Transverse colon (tissue), 4 donors: ENCODE measurements at regions not wholly inside any gene's neighbourhood (a gene's known extent, or its start where the extent isn't known, plus 50 kb on each side); places are given as distances from the start of the nearest gene placed in this dataset.

Experiments
- DNase-seq: peaks from one replicate; pipeline ENCODE4 v3.0.0-alpha.2; 2019
- H3K27ac ChIP-seq, 4 donors: fragments of 200-600 bp; sonication (generic); 2 replicates each; pipeline ENCODE4 v1.5.1; 2016 to 2018; ENCODE audit warnings: inconsistent platforms in 4 of 4
- H3K27me3 ChIP-seq: fragments of 200-600 bp; sonication (generic); 2 replicates; pipeline ENCODE4 v1.5.1; 2017; ENCODE audit warnings: inconsistent platforms
- H3K36me3 ChIP-seq, 4 donors: fragments of 200-600 bp; sonication (generic); 2 replicates each; pipeline ENCODE4 v1.5.1; 2017 to 2019; ENCODE audit warnings: inconsistent platforms in 4 of 4
- H3K4me1 ChIP-seq, 4 donors: fragments of 200-600 bp; sonication (generic); 2 replicates each; pipeline ENCODE4 v1.5.1; 2017 to 2020; ENCODE audit warnings: inconsistent platforms in 4 of 4
- H3K4me3 ChIP-seq, 4 donors: fragments of 200-600 bp; sonication (generic); 1 replicate in 1 of 4; 2 replicates in 3 of 4; pipeline versions ENCODE4 v1.5.1 to v1.6.1; 2017 to 2019; ENCODE audit warnings: inconsistent platforms in 4 of 4
- H3K9me3 ChIP-seq, 2 donors: fragments of 200-600 bp; sonication (generic); 2 replicates each; pipeline ENCODE4 v1.5.1; 2017 to 2019; ENCODE audit warnings: inconsistent platforms in 2 of 2
- EP300 ChIP-seq: sonication (generic); formaldehyde crosslinking; IDR thresholded peaks from one replicate; pipeline ENCODE4 v1.6.1; 2017; ENCODE audit warnings: antibody characterized with exemption, low read depth
- POLR2A ChIP-seq: fragments of 450-650 bp; IDR thresholded peaks from one replicate; pipeline ENCODE4 v1.6.1; 2016; ENCODE audit warnings: antibody characterized with exemption, mild to moderate bottlenecking, moderate library complexity
- POLR2AphosphoS5 ChIP-seq, 3 donors: sonication (generic); formaldehyde crosslinking; IDR thresholded peaks; one replicate each; pipeline ENCODE4 v1.6.1; 2016; ENCODE audit warnings: antibody characterized with exemption in 3 of 3
- WGBS, 2 donors: methylation state at CpG; one replicate each; pipeline ENCODE4 v1.1.5; 2018; ENCODE audit warnings: low coverage in 1 of 2; 5-methylcytosine and 5-hydroxymethylcytosine counted together
- in situ Hi-C, 4 donors: fragments of 200-750 bp; cut with MboI; loops; one replicate each; pipeline versions ENCODE4 v1.15.0 to v1.15.1; 2017; ENCODE audit warnings: low sequenced_read_pairs in 3 of 4, low pct_ligation_motif_present in 1 of 4, low pct_unique_long_range_greater_than_20kb in 1 of 4
- intact Hi-C: fragments of 100-400 bp; cut with DNase I; formaldehyde crosslinking; loops from one replicate; pipeline ENCODE4 v1.15.1; 2023; ENCODE audit warnings: low total_unique reads
- TF ChIP-seq, protein P1 (sequence below), 5 experiments: fragments of 200-600 bp in 3 of 5; fragments of 450-650 bp in 2 of 5; sonication (generic) in 3 of 5; IDR thresholded peaks; 1 replicate in 2 of 5; 2 replicates in 3 of 5; pipeline ENCODE4 v1.5.1; 2016 to 2017; ENCODE audit warnings: antibody characterized with exemption in 5 of 5, inconsistent platforms in 3 of 5, mild to moderate bottlenecking in 2 of 5, moderate library complexity in 1 of 5

DNA sequence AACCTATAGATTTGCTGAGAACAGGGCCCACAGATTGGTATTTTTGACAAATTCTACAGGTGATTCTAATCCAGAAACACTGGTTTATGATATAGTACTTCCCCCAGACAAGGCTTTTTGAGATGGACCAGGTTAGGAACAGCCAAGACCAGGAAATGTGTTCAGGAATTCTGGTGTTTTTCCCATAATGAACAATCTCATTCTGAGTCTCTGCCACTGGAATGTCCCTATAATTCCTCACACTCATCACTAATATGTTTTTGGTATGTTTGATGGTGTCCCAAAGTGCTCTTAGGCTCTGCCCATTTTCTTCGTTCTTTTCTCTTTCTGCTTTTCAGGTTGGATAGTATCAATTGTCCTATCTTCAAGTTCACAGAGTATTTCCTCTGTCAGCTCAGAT lies 107.2 kb upstream of the IGFBP3 start:
- H3K4me1 ChIP-seq: no peaks in the 10 kb centered on the region
- in situ Hi-C loops: no loop called here
- H3K4me3 ChIP-seq: no peak overlapping the region
- WGBS, 2 donors: 93 to 100% methylated on average over 1 of the region's 1 CpG
- intact Hi-C loops: no loop called here
- no peak overlapping the region for H3K27ac ChIP-seq
- no peaks in the 10 kb centered on the region for H3K9me3 ChIP-seq
- H3K27me3 ChIP-seq: no peaks in the 10 kb centered on the region
- DNase-seq: no peak
- H3K36me3 ChIP-seq: no peaks in the 10 kb centered on the region
- TF ChIP-seq EP300: no peak
- no peak for TF ChIP-seq POLR2AphosphoS5 (IDR thresholded peaks at IDR 0.05)
- TF ChIP-seq POLR2A: no peak
- TF ChIP-seq, protein P1, sequence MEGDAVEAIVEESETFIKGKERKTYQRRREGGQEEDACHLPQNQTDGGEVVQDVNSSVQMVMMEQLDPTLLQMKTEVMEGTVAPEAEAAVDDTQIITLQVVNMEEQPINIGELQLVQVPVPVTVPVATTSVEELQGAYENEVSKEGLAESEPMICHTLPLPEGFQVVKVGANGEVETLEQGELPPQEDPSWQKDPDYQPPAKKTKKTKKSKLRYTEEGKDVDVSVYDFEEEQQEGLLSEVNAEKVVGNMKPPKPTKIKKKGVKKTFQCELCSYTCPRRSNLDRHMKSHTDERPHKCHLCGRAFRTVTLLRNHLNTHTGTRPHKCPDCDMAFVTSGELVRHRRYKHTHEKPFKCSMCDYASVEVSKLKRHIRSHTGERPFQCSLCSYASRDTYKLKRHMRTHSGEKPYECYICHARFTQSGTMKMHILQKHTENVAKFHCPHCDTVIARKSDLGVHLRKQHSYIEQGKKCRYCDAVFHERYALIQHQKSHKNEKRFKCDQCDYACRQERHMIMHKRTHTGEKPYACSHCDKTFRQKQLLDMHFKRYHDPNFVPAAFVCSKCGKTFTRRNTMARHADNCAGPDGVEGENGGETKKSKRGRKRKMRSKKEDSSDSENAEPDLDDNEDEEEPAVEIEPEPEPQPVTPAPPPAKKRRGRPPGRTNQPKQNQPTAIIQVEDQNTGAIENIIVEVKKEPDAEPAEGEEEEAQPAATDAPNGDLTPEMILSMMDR (IDR thresholded peaks at IDR 0.05): no peak

DNA sequence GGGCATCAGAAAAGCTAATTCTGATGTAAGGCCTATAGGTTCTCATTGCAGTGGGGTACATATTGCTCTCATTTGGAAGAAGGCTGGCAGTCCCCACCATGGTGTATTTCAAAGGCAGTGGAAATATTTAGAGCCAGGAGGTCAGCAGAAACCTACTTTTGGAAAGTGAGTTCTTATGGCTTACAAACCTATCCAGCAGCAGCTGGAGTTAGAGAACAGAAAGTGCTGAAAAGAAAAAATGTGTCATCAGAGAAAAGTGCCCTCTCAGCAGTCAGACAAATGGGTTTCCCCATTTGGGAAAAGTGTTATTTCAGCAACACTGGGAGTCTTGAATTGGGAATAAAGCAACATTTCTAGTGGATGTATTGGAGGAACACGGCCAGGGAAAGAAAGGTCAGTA lies 105.7 kb upstream of the IGFBP3 start:
- in situ Hi-C loops: no loop called here
- intact Hi-C loops: no loop called here
- H3K4me3 ChIP-seq: no peak overlapping the region
- H3K9me3 ChIP-seq: no peaks in the 10 kb centered on the region
- no peak for DNase-seq
- 78 to 89% methylated on average over 1 of the region's 1 CpG for WGBS, 2 donors
- H3K4me1 ChIP-seq: no peaks in the 10 kb centered on the region
- no peaks in the 10 kb centered on the region for H3K36me3 ChIP-seq
- H3K27me3 ChIP-seq: no peaks in the 10 kb centered on the region
- no peak overlapping the region for H3K27ac ChIP-seq
- TF ChIP-seq, protein P1 (IDR thresholded peaks at IDR 0.05): no peak
- no peak for TF ChIP-seq EP300
- no peak for TF ChIP-seq POLR2A
- TF ChIP-seq POLR2AphosphoS5 (IDR thresholded peaks at IDR 0.05): no peak

DNA sequence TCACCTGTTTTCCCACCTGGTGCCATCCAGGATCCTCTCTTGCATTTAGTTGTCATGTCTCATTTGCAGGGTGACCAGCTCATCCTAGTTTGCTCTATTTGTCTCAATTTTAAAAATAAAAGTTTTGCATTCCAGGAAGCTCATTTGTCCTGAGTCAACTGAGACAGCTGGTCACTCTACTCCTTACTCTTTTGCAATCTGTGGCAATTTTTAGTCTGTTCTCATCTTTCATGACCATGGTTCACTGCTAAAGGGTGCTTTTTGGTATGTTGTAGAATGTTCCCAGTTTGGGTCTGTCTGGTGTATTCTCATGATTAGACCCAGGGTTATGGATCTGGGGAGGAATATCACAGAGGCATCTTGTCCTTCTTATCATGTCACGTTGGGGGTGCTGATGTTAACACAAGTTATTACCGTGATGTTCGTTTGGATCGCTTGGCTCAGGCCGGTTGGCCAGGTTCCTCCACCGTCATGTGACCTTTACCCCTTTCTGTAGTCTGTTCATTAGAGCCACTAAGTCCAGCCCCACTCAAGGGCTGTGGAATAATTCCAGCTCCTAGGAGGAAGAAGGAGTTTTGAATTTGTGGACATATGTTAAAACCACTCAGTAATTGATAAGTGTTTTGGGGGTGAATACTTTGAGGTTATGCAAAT lies 103.3 kb upstream of the IGFBP3 start:
- TF ChIP-seq, protein P1 (IDR thresholded peaks at IDR 0.05): no peak
- TF ChIP-seq POLR2A (no peak), POLR2AphosphoS5 (IDR thresholded peaks at IDR 0.05) (no peak), EP300 (no peak)
- H3K4me3 ChIP-seq: no peak overlapping the region
- no peaks in the 10 kb centered on the region for H3K9me3 ChIP-seq
- H3K27me3 ChIP-seq: no peaks in the 10 kb centered on the region
- DNase-seq: no peak
- no peak overlapping the region for H3K27ac ChIP-seq
- WGBS, 2 donors: 76% methylated on average over 6 of the region's 6 CpGs; no CpG with 5 or more reads in 1 of the 2 donors
- H3K36me3 ChIP-seq: no peaks in the 10 kb centered on the region
- intact Hi-C loops (no loop called here), in situ Hi-C loops (no loop called here)
- no peaks in the 10 kb centered on the region for H3K4me1 ChIP-seq

DNA sequence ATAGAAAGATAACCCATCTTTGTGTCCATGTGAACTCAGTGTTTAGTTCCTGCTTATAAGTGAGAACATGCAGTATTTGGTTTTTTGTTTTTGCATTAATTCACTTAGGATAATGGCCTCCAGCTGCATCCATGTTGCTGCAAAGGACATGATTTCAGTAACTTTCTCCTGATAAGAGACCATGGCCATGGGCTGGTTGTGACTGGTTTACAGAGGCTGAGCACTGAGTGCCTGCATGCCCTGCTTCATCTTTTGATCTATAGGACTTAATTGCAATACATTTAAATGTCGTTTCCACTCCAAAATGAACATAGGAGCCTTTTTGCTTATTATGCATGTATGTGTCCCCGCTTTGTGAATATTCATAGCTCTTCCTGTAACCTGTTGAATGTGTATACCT lies 101.3 kb upstream of the IGFBP3 start:
- H3K27ac ChIP-seq: no peak overlapping the region
- no peaks in the 10 kb centered on the region for H3K9me3 ChIP-seq
- TF ChIP-seq POLR2AphosphoS5 (IDR thresholded peaks at IDR 0.05) (no peak), EP300 (no peak), POLR2A (no peak)
- TF ChIP-seq, protein P1 (IDR thresholded peaks at IDR 0.05): no peak
- intact Hi-C loops: no loop called here
- H3K36me3 ChIP-seq: no peaks in the 10 kb centered on the region
- no peaks in the 10 kb centered on the region for H3K27me3 ChIP-seq
- no peak for DNase-seq
- in situ Hi-C loops: no loop called here
- WGBS, 2 donors: 69 to 72% methylated on average over 2 of the region's 2 CpGs
- H3K4me1 ChIP-seq: no peaks in the 10 kb centered on the region
- H3K4me3 ChIP-seq: no peak overlapping the region
